CD4-positive, alpha-beta T cell (primary cell): ENCODE measurements at regions not wholly inside any gene's neighbourhood (a gene's known extent, or its start where the extent isn't known, plus 50 kb on each side); places are given as distances from the start of the nearest gene placed in this dataset.

ENCODE experiments used
- ATAC-seq: fragments of 200-7000 bp; cut with Tn5 transposase; one replicate; pipeline ENCODE4 v1.10.0; 2022; ENCODE audit warnings: mild to moderate bottlenecking; ENCODE audit not compliant: poor library complexity
- CTCF ChIA-PET: fragments of 350-600 bp; sonication (Branson Sonifier 250); formaldehyde crosslinking; loops from one replicate; lab custom pipeline; 2021; ENCODE audit warnings: antibody characterized with exemption, inconsistent platforms; lab: Charles Lee
- POLR2A ChIA-PET: fragments of 350-600 bp; sonication (Branson Sonifier 250); formaldehyde crosslinking; loops from one replicate; lab custom pipeline; 2021; ENCODE audit warnings: antibody characterized with exemption, inconsistent platforms; lab: Charles Lee
- DNase-seq, 14 experiments: peaks; one replicate each; pipeline ENCODE4 v3.0.0-alpha.2; 2013 to 2020; ENCODE audit warnings: mixed read lengths in 2 of 14
- H3K27ac ChIP-seq, 2 donors: one replicate each; pipeline versions ENCODE4 v1.5.1 to v1.7.0; 2013; ENCODE audit warnings: low read length in 2 of 2, low read depth in 1 of 2, mild to moderate bottlenecking in 1 of 2
- H3K27me3 ChIP-seq, 2 experiments: 1 replicate in 1 of 2; 2 replicates in 1 of 2; pipeline versions ENCODE4 v1.6.1 to v1.7.0; 2013; ENCODE audit warnings: low read length in 2 of 2, control low read depth in 1 of 2, mild to moderate bottlenecking in 1 of 2, moderate library complexity in 1 of 2; ENCODE audit not compliant: insufficient read depth in 2 of 2, control insufficient read depth in 1 of 2
- H3K36me3 ChIP-seq: one replicate; pipeline ENCODE4 v1.6.1; 2013; ENCODE audit warnings: low read length, control low read depth; ENCODE audit not compliant: insufficient read depth
- H3K4me1 ChIP-seq: one replicate; pipeline ENCODE4 v1.6.1; 2013; ENCODE audit warnings: low read length, control low read depth; ENCODE audit not compliant: insufficient read depth
- H3K4me3 ChIP-seq: one replicate; pipeline ENCODE4 v1.5.1; 2013; ENCODE audit warnings: mild to moderate bottlenecking, low read length, moderate library complexity
- H3K9me3 ChIP-seq, 2 experiments: 1 replicate in 1 of 2; 2 replicates in 1 of 2; pipeline versions ENCODE4 v1.6.1 to v1.7.0; 2013; ENCODE audit warnings: low read length in 2 of 2, mild to moderate bottlenecking in 2 of 2, control low read depth in 1 of 2, moderate library complexity in 1 of 2; ENCODE audit not compliant: control insufficient read depth in 1 of 2, insufficient read depth in 1 of 2
- H3K27ac Mint-ChIP-seq: one replicate; pipeline ENCODE4 v1.8.0; 2020; ENCODE audit warnings: mixed read lengths
- H3K27me3 Mint-ChIP-seq: one replicate; pipeline ENCODE4 v1.8.0; 2021; ENCODE audit warnings: mixed read lengths
- H3K36me3 Mint-ChIP-seq: one replicate; pipeline ENCODE4 v1.8.0; 2021; ENCODE audit warnings: low read depth, mixed read lengths
- H3K4me1 Mint-ChIP-seq: one replicate; pipeline ENCODE4 v1.8.0; 2021; ENCODE audit warnings: low read depth, mixed read lengths
- H3K4me3 Mint-ChIP-seq: one replicate; pipeline ENCODE4 v1.8.0; 2020; ENCODE audit warnings: mild to moderate bottlenecking, mixed read lengths
- H3K9me3 Mint-ChIP-seq: one replicate; pipeline ENCODE4 v1.8.0; 2020; ENCODE audit warnings: mixed read lengths
- CTCF ChIP-seq: fragments of 200-600 bp; IDR thresholded peaks from one replicate; pipeline ENCODE4 v1.8.0; 2022; ENCODE audit warnings: antibody characterized with exemption, mild to moderate bottlenecking
- intact Hi-C, 2 experiments: fragments of 100-400 bp; cut with DNase I in 1 of 2; cut with micrococcal nuclease in 1 of 2; formaldehyde crosslinking; loops; one replicate each; pipeline versions ENCODE4 v1.15.1 to v1.9.0; 2023 to 2025; cut with DNase I, micrococcal nuclease

DNA sequence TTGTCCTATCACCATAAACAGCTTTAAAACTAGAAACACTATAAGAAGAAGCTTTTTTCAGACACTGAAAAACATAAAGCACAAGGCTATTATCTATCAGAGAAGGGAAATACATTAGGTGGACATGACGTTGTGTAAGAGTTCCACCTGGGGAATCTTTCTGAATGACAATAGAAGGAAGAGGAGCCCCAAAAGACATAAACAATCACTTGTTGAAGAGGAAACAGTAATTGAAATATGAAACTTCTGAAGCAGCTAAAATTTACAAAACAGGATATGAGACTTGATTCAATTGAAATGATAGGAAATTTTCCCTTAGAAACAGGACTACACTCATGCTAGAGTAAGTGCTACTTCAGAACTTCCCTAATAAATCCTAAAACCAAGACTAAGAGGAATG, 933.6 kb downstream of the EFNA5 start:
- TF ChIP-seq CTCF, result no peak
- no peak overlapping the region for H3K27ac ChIP-seq
- no peak overlapping the region for H3K27ac Mint-ChIP-seq
- no peaks in the 10 kb centered on the region for H3K27me3 ChIP-seq
- intact Hi-C loops, result no loop called here
- no peak for DNase-seq
- ChIA-PET CTCF (no interaction called here), POLR2A (no interaction called here)
- H3K36me3 Mint-ChIP-seq, result no peaks in the 10 kb centered on the region
- peaks cover 27% of the 10 kb centered on the region for H3K9me3 Mint-ChIP-seq
- no peaks in the 10 kb centered on the region for H3K4me1 Mint-ChIP-seq
- no peaks in the 10 kb centered on the region for H3K36me3 ChIP-seq
- no peaks in the 10 kb centered on the region for H3K4me1 ChIP-seq
- H3K27me3 Mint-ChIP-seq, result no peaks in the 10 kb centered on the region
- no peak overlapping the region for H3K4me3 Mint-ChIP-seq
- H3K9me3 ChIP-seq, result no peaks in the 10 kb centered on the region
- no peak for ATAC-seq
- H3K4me3 ChIP-seq, result no peak overlapping the region

GRCh38 chr5:106732624-106733023, 938.1 kb downstream of the EFNA5 start:
- peaks cover 29% of the 10 kb centered on the region for H3K9me3 Mint-ChIP-seq
- TF ChIP-seq CTCF, result no peak

DNA sequence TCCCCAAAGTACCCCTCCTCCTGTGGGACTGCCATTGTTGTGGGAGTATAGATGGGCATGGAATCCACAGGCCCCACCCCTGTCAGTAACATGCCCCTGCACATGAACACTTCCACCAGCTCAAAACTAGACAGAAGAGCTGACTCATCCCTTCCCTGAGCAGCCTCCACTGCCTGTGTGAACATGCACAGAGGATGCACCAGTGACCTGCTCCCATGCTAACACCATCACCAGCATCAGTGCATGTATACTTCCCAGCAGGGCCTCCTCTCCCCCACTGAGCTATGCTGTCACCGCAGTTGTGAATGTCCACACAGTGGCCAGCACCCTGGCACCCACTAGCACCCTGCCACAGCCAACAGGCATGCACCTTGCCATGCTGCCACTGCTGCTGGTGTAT, 939.8 kb downstream of the EFNA5 start:
- POLR2A ChIA-PET, result no interaction called here

More at GRCh38 chr5:106732624-106733023, 938.1 kb downstream of the EFNA5 start:
- no peaks in the 10 kb centered on the region for H3K27me3 Mint-ChIP-seq
- ChIA-PET POLR2A (no interaction called here), CTCF (no interaction called here)
- H3K27ac Mint-ChIP-seq, result no peak overlapping the region
- DNase-seq, result no peak
- no peak for ATAC-seq
- Histone ChIP-seq H3K4me1 (no peaks in the 10 kb centered on the region), H3K9me3 (peaks cover 0 to 12% of the 10 kb centered on the region in 2 experiments), H3K36me3 (no peaks in the 10 kb centered on the region), H3K27ac (no peak overlapping the region), H3K27me3 (no peaks in the 10 kb centered on the region), H3K4me3 (no peak overlapping the region)
- no peak overlapping the region for H3K4me3 Mint-ChIP-seq
- intact Hi-C loops, result no loop called here
- H3K4me1 Mint-ChIP-seq, result no peaks in the 10 kb centered on the region
- no peaks in the 10 kb centered on the region for H3K36me3 Mint-ChIP-seq

More for the DNA sequence above, 939.8 kb downstream of the EFNA5 start:
- Histone ChIP-seq H3K9me3 (peaks cover 0 to 12% of the 10 kb centered on the region in 2 experiments), H3K36me3 (no peaks in the 10 kb centered on the region), H3K4me1 (no peaks in the 10 kb centered on the region), H3K27ac (no peak overlapping the region), H3K4me3 (no peak overlapping the region), H3K27me3 (no peaks in the 10 kb centered on the region)
- TF ChIP-seq CTCF, result no peak
- Mint-ChIP-seq H3K4me1 (no peaks in the 10 kb centered on the region), H3K27ac (no peak overlapping the region), H3K4me3 (no peak overlapping the region), H3K9me3 (peaks cover 29% of the 10 kb centered on the region), H3K27me3 (no peaks in the 10 kb centered on the region), H3K36me3 (no peaks in the 10 kb centered on the region)
- no peak for DNase-seq
- intact Hi-C loops, result no loop called here
- CTCF ChIA-PET, result no interaction called here
- no peak for ATAC-seq
